ENCODE measurements at regions not wholly inside any gene's neighbourhood (a gene's known extent, or its start where the extent isn't known, plus 50 kb on each side); places are given as distances from the start of the nearest gene placed in this dataset.

GRCh38 chr12:61213646-61214045, 1046.6 kb upstream of the USP15 start:
- TF ChIP-seq, protein P1, sequence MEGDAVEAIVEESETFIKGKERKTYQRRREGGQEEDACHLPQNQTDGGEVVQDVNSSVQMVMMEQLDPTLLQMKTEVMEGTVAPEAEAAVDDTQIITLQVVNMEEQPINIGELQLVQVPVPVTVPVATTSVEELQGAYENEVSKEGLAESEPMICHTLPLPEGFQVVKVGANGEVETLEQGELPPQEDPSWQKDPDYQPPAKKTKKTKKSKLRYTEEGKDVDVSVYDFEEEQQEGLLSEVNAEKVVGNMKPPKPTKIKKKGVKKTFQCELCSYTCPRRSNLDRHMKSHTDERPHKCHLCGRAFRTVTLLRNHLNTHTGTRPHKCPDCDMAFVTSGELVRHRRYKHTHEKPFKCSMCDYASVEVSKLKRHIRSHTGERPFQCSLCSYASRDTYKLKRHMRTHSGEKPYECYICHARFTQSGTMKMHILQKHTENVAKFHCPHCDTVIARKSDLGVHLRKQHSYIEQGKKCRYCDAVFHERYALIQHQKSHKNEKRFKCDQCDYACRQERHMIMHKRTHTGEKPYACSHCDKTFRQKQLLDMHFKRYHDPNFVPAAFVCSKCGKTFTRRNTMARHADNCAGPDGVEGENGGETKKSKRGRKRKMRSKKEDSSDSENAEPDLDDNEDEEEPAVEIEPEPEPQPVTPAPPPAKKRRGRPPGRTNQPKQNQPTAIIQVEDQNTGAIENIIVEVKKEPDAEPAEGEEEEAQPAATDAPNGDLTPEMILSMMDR (IDR thresholded peaks at IDR 0.05; ENCODE audit: low read depth, low read length, missing input control) = no peak
- TF ChIP-seq GABPA (IDR thresholded peaks at IDR 0.05 in 1 of 2, conservative IDR thresholded peaks at IDR 0.05 in 1 of 2) = no peak
- TF ChIP-seq HNF4G (IDR thresholded peaks at IDR 0.05) = no peak
- no peak for TF ChIP-seq SP1 (IDR thresholded peaks at IDR 0.05)
- no peak for TF ChIP-seq FOXA2 (IDR thresholded peaks at IDR 0.05)
- no peak for TF ChIP-seq EGR1 (IDR thresholded peaks at IDR 0.05; ENCODE audit: low read depth in 2 of 2)
- DNase-seq (ENCODE audit: low spot score) = no peak
- no peak overlapping the region for H3K27ac ChIP-seq (ENCODE audit: low read depth in 1 of 2, low read length in 2 of 2)
- no peaks in the 10 kb centered on the region for H3K9me3 ChIP-seq (ENCODE audit: control insufficient read depth in 4 of 4, low read length in 3 of 4)
- WGBS = 89% methylated on average over 3 of the region's 3 CpGs
- no peaks in the 10 kb centered on the region for H3K27me3 ChIP-seq (ENCODE audit: control insufficient read depth in 4 of 4, insufficient read depth in 4 of 4, low read length in 3 of 4)
- H3K36me3 ChIP-seq (ENCODE audit: control insufficient read depth in 4 of 4, insufficient read depth in 3 of 4, low read depth in 1 of 4, low read length in 3 of 4) = no peaks in the 10 kb centered on the region
- H3K9ac ChIP-seq (ENCODE audit: low read depth in 1 of 2, low read length in 2 of 2) = no peak overlapping the region
- H3K4me3 ChIP-seq (ENCODE audit: low read depth in 1 of 3, low read length in 3 of 3) = no peak overlapping the region
- H3K4me1 ChIP-seq (ENCODE audit: control insufficient read depth in 4 of 4, insufficient read depth in 4 of 4, low read length in 3 of 4) = no peaks in the 10 kb centered on the region

DNA sequence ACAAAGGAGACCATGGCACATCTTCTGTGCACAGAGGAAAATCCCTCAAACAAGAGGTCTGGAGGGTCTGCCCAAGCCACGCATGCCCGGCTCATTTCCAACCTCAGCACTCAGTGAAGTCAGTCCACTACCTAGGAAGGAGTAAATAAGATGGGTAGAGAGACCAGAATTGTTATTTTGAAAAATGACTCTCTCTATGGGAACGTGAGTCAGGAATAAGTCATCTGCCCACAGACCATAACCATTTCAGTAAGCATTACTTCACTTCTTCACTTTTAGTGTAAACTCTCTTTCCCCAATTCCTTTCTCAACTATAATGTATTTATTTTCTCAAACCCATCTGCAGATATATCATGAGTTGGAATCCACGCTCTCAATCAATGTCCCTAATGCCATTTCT, 1039.9 kb upstream of the USP15 start:
- H3K27ac ChIP-seq (ENCODE audit: low read depth in 1 of 2, low read length in 2 of 2) = no peak overlapping the region
- H3K4me3 ChIP-seq (ENCODE audit: low read depth in 1 of 3, low read length in 3 of 3) = no peak overlapping the region
- H3K4me1 ChIP-seq (ENCODE audit: control insufficient read depth in 4 of 4, insufficient read depth in 4 of 4, low read length in 3 of 4) = no peaks in the 10 kb centered on the region
- no peak for DNase-seq (ENCODE audit: low spot score)
- no peaks in the 10 kb centered on the region for H3K27me3 ChIP-seq (ENCODE audit: control insufficient read depth in 4 of 4, insufficient read depth in 4 of 4, low read length in 3 of 4)
- no peaks in the 10 kb centered on the region for H3K9me3 ChIP-seq (ENCODE audit: control insufficient read depth in 4 of 4, low read length in 3 of 4)
- H3K9ac ChIP-seq (ENCODE audit: low read depth in 1 of 2, low read length in 2 of 2) = no peak overlapping the region
- H3K36me3 ChIP-seq (ENCODE audit: control insufficient read depth in 4 of 4, insufficient read depth in 3 of 4, low read depth in 1 of 4, low read length in 3 of 4) = no peaks in the 10 kb centered on the region
- TF ChIP-seq MAX (IDR thresholded peaks at IDR 0.05) (no peak), FOXA2 (IDR thresholded peaks at IDR 0.05) (no peak), EGR1 (IDR thresholded peaks at IDR 0.05; ENCODE audit: low read depth in 2 of 2) (no peak), RXRA (IDR thresholded peaks at IDR 0.05) (no peak), RAD21 (IDR thresholded peaks at IDR 0.05) (no peak), TAF1 (conservative IDR thresholded peaks at IDR 0.05) (no peak), YY1 (IDR thresholded peaks at IDR 0.05) (no peak), NR2F2 (IDR thresholded peaks at IDR 0.05) (no peak)
- TF ChIP-seq, protein P1 (IDR thresholded peaks at IDR 0.05; ENCODE audit: low read depth, low read length, missing input control) = no peak
- WGBS = 93% methylated on average over 4 of the region's 4 CpGs

DNA sequence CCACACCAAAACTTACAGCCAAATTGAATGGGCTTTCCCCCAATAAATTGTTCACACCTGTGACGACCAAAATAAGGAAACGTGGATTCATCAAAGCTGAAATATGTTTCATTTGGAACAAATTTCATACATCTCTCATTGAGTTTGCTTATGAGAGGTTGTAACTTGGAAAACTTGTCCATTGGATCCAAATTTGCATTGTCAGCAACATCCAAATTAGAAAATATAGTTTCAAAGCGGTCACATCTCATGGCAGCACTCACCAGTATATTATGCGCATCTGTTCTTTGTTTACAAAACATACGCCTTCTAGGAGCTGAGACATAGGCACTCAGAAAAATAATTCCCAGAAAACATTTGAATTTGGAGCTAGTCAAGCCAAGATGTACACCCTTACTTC, 1028.2 kb upstream of the USP15 start:
- no peak for DNase-seq (ENCODE audit: low spot score)
- Histone ChIP-seq H3K9me3 (ENCODE audit: control insufficient read depth in 4 of 4, low read length in 3 of 4) (no peaks in the 10 kb centered on the region), H3K27me3 (ENCODE audit: control insufficient read depth in 4 of 4, insufficient read depth in 4 of 4, low read length in 3 of 4) (no peaks in the 10 kb centered on the region), H3K36me3 (ENCODE audit: control insufficient read depth in 4 of 4, insufficient read depth in 3 of 4, low read depth in 1 of 4, low read length in 3 of 4) (no peaks in the 10 kb centered on the region), H3K9ac (ENCODE audit: low read depth in 1 of 2, low read length in 2 of 2) (no peak overlapping the region), H3K4me1 (ENCODE audit: control insufficient read depth in 4 of 4, insufficient read depth in 4 of 4, low read length in 3 of 4) (no peaks in the 10 kb centered on the region), H3K4me3 (ENCODE audit: low read depth in 1 of 3, low read length in 3 of 3) (no peak overlapping the region), H3K27ac (ENCODE audit: low read depth in 1 of 2, low read length in 2 of 2) (no peak overlapping the region)
- 84% methylated on average over 5 of the region's 5 CpGs for WGBS
- TF ChIP-seq EGR1 (IDR thresholded peaks at IDR 0.05; ENCODE audit: low read depth in 2 of 2) (no peak), REST (IDR thresholded peaks at IDR 0.05) (no peak), RAD21 (IDR thresholded peaks at IDR 0.05) (no peak), FOXA1 (IDR thresholded peaks at IDR 0.05) (no peak), HNF4G (IDR thresholded peaks at IDR 0.05) (no peak), HNF4A (conservative IDR thresholded peaks at IDR 0.05) (no peak), RXRA (IDR thresholded peaks at IDR 0.05) (no peak), GABPA (IDR thresholded peaks at IDR 0.05 in 1 of 2, conservative IDR thresholded peaks at IDR 0.05 in 1 of 2) (no peak), JUND (IDR thresholded peaks at IDR 0.05) (no peak), TAF1 (conservative IDR thresholded peaks at IDR 0.05) (no peak), YY1 (IDR thresholded peaks at IDR 0.05) (no peak)
- TF ChIP-seq, protein P2, sequence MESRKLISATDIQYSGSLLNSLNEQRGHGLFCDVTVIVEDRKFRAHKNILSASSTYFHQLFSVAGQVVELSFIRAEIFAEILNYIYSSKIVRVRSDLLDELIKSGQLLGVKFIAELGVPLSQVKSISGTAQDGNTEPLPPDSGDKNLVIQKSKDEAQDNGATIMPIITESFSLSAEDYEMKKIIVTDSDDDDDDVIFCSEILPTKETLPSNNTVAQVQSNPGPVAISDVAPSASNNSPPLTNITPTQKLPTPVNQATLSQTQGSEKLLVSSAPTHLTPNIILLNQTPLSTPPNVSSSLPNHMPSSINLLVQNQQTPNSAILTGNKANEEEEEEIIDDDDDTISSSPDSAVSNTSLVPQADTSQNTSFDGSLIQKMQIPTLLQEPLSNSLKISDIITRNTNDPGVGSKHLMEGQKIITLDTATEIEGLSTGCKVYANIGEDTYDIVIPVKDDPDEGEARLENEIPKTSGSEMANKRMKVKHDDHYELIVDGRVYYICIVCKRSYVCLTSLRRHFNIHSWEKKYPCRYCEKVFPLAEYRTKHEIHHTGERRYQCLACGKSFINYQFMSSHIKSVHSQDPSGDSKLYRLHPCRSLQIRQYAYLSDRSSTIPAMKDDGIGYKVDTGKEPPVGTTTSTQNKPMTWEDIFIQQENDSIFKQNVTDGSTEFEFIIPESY (IDR thresholded peaks at IDR 0.05) = no peak
